HUDEP-2 (cell line): ENCODE measurements at regions not wholly inside any gene's neighbourhood (a gene's known extent, or its start where the extent isn't known, plus 50 kb on each side); places are given as distances from the start of the nearest gene placed in this dataset.
A peak's percentile ranks its signal among the peaks of the same experiment; 100 is the strongest.

ENCODE experiments used
- DNase-seq, 76 experiments: peaks; one replicate each; lab custom pipeline; 2025; ENCODE audit not compliant: unreplicated experiment in 76 of 76; lab: John Stamatoyannopoulos, UW

DNA sequence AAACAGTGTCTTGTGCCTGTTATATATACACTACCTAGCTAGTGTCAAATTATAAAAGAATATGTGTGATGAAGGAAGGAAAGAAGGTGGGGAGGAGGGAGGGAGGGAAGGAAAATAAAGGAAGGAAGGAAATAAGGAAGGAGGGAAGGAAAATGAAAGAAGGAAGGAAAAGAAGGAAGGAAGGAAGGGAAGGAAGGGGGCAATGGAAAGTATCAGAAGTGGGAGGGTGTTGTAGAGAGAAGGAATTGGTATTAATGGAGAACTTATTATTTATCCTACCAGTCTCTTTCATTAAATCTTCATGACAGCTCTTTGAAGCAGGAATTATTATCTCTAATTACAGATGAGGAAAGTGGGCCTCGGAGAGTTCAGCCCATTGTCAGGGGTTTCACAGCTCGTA, 202.4 kb downstream of the SAMD5 start:
- no peak for DNase-seq

DNA sequence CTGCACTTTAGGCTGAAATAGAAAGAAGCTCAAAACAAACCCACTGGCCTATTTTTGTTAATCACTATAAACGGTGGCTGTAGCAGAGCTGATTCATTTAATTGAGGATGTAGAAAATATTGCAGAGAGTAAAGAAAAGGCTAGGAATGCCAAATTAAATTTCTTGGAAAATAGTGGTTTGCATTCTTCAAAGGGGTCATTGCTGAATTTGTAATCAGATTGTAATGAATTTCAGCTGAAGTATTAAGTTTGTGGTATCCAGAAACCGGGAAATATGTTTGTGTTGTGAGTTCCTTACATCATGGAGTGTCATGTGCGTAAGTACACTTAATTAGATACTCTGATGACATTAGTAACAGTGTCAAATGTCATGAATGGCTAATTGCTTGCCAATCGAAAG, 203.0 kb downstream of the SAMD5 start:
- no peak for DNase-seq

DNA sequence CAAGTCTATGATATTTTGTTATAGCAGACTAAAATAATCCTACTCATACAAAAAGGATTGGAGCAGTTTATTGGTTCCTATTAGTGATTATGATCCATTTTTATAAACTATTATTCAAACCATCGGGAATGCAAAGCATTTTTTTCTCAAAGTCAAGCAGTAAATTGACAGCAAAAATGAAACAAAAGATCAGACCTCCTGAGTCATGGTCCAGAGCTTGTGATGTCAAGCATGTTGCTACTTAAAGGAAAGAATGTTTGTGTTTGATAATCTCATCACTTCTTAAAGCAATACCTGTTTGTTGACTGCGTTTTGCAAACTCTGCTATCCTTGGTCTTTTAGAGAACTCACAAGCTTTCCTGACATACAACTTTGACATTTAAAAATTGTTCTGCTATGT, 204.4 kb downstream of the SAMD5 start:
- DNase-seq: no peak

DNA sequence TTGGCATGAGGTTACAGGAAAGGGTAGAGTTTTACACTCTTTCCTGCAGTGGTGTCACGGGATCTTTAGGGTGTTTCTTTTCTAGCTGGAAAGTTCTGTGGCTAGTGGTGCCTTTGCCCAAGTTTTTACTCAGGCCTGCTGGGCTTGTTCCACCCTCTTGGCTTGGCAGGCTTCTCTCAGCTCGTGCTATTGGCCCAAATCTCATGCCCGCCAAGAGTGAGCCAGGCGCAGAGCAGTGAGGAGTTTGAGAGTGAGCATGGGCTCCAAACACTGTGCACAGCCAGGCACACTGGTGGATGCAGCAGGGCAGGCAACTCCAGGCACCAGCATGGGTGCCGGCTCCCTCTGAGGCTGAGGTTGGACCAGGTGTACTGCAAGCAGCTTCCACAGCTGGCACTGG, 206.5 kb downstream of the SAMD5 start:
- DNase-seq: no peak

DNA sequence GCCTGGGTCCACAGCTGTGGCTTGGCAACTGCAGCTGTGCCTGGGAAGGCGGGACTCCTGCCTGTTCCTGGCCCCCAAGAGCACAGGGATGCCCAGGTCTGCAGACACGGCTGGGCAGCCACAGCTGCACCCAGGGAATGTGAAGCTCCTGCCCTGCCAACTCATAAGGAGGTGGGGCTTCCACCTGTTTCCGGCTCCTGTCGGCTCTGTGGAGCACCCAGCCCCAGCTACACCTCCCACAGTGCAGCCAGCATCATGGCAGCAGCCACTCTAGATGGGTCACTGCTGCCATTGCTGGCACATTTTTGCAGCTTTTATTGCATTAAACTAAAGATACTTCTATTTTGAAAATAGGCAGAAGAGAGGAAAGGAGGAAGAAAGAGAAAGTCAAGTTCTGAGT, 207.9 kb downstream of the SAMD5 start:
- no peak for DNase-seq

DNA sequence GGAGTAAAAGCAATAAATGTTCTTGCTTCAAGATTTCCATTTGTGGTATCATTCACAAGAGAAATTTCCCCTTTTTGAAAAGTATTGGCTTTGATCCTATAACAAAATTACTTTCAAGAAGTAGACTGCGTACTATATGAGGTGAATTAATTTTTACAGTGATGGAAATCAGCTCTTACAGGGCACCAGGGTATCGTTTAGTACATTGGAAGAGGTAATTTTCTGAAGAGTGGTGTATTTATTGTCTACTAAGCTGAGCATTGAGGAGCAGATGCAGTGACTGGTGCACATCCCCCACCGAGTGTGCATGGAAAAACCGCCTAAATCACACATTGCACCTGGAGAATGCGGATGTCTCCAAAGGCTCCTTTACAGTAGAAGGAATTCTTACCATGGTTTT, 209.5 kb downstream of the SAMD5 start:
- DNase-seq: no peak

DNA sequence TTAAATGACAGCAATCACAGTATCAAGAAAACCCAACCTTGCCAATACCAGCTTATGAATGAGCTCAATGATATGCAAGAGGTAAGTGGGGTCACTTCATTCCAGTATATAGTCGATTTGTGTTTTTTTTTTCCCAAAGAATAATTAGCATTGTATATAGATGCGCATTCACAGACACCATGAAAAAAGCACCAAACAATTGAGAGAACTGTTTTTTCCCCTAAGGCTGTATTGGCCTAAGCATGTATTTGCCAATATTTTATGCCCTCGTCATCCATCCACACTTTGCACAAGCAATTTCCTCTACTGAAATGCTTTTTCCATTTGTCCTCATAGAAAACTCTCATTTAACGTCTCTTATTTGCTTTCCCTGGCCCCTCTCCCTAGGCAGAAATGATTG, 213.7 kb downstream of the SAMD5 start:
- no peak for DNase-seq

DNA sequence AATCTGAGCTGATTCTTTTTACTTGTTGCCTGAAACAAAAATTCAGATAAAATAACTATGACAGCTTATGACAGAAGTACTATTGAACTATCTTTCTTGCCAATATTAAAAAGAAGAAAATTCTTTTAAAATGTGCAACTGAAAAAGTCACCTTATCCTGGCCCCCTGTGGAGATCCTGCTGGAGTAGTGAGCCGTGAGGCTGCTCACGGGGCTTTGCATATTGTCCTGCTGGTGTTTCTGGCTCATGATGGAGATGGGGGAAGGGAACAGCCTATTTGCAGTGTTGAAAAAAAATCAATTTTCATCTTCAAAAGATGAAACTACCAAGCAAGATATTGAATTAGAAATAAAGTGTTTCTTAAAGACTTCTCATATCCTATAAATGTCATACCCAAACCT, 216.0 kb downstream of the SAMD5 start:
- DNase-seq: no peak

DNA sequence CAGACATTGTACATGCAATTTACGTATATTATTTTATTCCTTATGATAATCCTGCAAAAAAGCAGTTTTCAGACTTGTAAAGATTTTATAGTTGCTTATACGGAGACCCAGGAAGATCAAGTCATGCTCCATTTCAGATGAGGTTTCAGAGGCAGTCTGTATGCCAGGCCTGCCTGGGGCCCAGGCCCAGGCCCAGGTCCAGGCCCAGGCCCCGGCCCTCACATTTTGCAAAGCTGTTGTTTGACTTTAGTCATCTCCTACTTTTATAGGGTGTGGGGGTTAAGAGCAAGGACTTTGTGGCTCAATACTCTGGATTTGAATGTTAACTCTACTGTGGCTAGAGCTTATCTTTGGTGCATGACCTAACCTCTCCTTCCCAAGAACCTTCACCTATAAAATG, 217.9 kb downstream of the SAMD5 start:
- DNase-seq: no peak

DNA sequence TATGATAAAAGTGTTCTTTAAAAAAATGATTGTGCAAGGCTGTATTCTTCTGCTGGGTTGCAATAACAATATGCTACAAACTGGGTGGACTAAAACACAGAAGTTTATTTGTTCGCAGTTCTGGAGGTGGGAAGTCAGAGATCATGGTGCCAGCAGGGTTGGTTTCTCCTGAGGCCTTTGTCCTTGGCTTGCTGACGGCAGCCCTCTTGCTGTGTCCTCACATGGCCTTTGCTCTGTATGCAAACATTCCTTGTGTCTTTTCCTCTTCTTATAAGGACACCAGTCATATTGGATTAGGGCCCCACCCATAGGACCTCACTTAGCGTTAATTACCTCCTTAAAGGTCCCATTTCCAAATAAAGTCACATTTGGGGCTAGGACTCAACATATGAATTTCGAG, 220.4 kb downstream of the SAMD5 start:
- no peak for DNase-seq

DNA sequence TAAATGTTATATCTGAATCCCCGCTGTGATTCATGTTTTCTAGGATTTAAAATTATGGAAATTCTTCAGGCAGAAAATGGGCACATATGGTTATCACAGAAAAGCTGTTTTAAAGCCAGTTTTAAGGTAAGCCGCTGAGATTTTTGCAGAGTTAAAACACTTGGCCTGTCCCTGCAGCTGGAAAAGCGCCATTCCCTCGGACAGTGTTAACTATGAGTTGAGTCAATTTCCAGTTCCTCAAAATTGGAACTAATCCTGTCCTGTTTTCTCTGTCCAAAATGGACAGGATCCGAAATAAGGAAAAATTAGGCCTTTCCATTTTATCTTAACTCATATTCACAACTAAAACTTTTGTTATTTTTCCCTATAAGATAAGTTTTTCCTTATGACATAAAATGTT, 225.2 kb downstream of the SAMD5 start:
- no peak for DNase-seq

DNA sequence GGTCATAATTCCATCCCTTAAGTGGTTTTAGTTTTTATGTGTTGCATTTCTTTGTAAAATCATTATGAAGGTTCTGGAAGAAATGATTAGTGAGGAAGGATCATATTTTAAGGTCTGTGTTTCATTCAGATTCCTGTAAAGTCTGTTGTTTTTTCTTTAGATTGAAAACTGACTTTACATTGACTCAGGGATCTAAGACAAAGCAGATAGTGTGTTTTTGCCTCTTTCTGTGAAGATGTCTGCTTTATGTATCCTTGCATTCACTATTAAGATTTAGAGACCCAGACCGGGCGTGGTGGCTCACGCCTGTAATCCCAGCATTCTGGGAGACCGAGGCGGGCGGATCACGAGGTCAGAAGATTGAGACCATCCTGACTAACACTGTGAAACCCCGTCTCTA, 225.7 kb downstream of the SAMD5 start:
- DNase-seq: no peak

DNA sequence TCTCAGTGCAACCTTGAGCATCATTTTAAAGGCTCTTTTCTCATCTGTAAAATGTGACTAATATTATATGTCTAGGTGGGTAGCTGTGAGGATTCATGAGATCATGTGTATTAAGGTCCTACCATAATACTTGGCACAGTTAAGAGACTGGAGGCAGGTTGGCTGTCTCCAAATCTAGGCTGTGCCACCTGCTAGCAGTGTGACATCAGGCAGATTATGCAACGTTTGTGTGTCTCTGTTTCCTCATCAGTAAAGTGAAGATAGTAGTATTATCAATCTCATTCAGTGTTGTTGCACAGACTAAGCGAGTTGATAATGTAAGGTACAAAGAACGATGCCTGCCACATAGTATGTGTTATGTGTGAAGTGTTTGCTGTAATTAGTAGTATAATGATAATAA, 227.4 kb downstream of the SAMD5 start:
- DNase-seq: peak in 15 of 76 experiments; percentile 6 to 64 (median 23)

DNA sequence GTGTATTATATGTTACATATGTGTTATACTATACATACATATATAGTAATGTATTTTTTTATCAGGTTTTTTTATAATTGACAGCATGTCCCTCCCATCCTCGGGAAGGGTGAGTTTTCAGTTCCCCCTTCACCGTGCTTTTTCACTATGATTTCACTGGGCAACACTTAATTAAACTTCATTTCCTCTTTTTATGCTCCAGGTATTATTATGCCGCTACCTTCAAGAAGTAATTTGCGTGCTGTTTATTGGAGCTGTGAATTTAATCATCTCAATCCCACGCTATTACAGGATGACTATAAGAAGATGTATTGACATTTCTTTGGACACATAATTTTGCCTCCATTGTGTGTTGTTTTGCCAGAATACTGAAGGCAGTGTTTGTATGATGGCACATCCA, 228.6 kb downstream of the SAMD5 start:
- no peak for DNase-seq

DNA sequence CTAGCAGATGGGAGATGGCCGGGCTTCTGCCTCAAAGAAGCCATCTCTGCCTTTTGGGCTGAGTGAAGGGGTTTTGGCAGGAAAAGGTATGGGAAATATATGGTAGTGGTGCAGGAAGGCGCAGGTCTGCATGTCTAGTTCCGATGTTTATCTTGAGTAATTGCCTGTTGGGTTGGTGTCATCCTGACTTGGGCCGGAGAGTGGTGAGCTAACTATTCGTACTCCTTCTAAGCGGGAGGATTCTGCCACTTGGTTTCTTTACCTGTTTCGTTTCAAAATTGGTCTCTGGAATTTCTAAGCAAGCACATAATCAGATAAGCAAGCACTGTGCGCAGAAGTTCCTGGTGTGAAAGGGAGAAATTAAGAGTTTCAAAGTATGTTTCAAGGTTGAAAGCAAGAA, 229.6 kb downstream of the SAMD5 start:
- no peak for DNase-seq

DNA sequence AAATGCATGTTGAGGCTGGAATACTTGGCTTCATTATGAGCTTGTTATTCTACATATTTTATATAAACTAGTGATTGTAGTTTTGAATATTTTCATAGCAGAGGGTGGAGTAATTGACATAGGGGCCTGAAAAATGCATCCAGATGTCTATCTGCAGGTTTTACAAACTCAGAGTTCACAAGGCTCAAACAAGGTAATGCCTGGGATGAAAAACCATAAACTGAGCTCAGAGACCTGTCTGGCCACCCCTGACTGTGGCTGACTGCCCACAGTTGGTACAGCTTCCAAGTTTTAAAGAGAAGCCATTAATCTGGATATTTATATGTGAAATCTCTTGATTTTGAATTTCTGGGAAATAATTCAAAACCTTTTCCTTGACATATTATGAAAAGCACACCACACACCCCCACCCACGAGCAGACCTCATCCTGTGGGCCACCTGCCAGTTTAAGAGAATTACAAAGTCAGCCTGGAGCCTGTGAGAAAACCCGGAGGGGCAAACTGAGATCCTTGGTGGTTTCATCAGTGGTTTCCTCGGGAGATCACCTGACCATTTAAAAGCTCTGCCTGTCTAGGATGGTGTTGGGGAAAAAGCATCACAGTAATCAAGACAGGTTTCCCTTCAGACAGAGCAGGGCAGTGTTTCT, 230.1 kb downstream of the SAMD5 start:
- DNase-seq: no peak

DNA sequence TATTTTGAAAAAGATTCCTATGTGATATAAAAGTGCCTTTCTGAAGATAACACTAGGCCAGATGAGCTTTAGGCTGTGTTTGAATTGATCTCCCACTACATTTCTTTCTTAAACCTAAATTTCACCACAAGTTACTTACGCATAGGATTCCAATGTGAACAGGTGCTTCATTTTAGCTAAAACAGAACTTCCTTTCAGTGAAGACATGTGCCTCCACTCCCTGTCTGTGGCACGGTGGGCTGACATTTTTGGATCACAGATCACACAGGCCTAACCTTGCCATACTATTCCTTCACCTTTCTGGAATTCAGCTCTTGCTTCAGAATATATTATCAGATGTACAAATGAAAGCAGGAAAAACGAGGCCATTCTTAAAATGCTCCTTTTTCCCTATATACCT, 231.8 kb downstream of the SAMD5 start:
- no peak for DNase-seq

DNA sequence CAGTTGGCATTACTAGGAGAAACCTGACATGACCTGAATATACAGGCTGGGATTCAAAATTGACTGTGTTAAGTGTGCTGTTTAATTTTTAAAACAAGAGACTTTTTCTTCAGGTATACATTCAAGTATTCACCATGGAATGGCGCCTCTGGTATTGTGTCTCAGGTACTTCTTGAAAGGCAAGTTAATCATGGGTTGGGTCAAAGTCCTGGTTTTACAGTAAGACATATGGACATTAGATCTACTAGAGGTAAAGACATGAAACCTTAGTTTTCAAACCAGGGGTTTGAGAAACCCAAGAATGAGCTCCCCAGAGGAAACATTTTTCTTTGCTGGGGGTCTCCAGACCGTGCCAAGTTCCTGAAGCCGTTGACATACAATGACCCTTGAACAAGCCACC, 232.4 kb downstream of the SAMD5 start:
- DNase-seq: no peak

DNA sequence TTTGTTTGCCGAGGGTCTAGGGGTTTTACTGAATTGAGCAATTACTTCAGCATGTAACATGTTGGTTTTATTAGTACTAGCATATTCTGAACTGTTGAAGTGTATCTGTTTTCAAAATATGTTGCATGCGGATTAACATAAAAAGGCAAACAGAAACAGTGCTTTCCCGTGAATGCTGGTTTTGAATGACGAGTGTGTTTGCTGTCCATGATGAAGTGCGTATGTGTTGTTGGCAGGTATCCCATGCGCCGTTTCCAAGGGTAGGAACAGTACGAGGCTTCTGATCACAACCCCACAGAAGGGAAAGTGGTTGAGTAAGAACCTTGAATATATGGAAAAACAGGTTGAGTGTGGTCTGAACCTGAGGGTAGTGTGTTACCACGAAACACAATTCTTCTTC, 232.9 kb downstream of the SAMD5 start:
- no peak for DNase-seq

DNA sequence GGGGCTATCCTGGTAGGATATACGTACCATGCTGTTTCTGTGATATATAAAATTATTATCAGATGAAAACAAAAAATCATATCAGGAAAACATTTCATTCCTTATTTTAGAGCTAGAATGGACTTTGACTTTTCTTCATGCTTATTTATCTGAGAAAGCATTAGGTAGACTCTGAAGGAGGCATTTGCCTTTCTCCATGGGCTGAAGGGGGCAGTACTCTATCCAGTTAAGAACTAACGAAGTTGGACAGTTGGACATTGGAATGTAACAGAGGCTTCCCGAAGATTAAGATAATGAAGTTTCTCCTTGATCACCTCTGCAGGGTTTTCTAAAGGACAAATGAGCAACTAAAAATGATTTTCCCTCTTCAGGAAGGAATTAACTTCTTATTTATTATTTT, 233.9 kb downstream of the SAMD5 start:
- no peak for DNase-seq

DNA sequence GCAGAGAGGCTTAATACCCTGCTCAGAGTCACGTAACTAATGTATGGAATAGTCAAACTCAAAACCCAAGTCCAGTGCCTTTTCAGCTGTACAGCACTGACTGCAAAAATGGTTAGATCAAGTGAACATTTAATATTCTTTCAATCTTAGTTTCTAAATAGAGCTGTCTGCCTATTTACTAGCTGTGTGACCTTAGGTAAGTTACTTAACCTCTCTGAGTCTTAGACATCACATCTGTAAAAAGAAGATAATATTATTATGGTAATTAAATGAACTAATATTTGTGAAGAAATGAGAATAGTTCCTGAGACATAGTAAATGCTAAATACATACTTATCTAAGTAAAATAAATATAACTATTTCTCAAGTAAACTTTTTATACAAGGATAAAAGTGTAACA, 235.5 kb downstream of the SAMD5 start:
- DNase-seq: no peak

DNA sequence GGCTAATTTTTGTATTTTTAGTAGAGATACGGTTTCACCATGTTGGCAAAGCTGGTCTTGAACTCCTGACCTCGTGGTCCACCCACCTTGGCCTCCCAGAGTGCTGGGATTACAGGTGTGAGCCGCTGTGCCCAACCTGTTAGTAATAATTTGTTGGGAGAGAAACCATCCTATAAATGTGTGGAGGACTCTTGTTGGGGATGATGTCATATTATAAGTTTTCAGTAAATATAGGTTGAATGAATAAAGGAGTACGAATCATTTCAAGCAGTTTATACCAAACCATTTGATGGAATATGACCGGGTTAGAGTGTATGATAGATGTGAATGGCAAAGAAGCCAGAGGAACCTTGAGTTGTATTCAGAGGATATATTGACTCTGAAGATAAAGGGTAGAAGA, 240.8 kb downstream of the SAMD5 start:
- no peak for DNase-seq

DNA sequence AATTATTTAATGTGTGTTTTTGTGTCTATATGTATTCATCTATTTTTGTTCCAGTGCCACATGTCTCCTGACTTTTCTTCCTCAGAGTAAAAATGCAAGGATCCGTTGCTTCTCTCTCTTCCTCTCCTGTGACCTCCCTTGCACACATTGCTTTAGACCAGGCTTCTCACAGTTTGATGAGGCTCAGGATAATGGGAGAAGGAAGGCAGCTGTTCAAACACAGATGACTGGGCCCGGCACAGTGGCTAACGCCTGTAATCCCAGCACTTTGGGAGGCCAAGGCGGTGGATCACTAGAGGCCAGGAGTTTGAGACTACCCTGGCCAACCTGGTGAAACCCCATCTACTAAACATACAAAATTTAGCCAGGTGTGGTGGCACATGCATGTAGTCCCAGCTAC, 241.9 kb downstream of the SAMD5 start:
- DNase-seq: no peak
